GM10266 (cell line): ENCODE measurements at regions not wholly inside any gene's neighbourhood (a gene's known extent, or its start where the extent isn't known, plus 50 kb on each side); places are given as distances from the start of the nearest gene placed in this dataset.

Experiments used
- DNase-seq: peaks from one replicate; pipeline ENCODE4 v3.0.0; 2012; ENCODE audit errors: extremely low spot score
- TF ChIP-seq, protein P1 (sequence below): IDR thresholded peaks from 2 replicates; pipeline ENCODE4 v1.5.1; 2012; ENCODE audit warnings: mild to moderate bottlenecking, low read depth; ENCODE audit not compliant: control insufficient read depth, insufficient read depth; ENCODE audit errors: missing control alignments

DNA sequence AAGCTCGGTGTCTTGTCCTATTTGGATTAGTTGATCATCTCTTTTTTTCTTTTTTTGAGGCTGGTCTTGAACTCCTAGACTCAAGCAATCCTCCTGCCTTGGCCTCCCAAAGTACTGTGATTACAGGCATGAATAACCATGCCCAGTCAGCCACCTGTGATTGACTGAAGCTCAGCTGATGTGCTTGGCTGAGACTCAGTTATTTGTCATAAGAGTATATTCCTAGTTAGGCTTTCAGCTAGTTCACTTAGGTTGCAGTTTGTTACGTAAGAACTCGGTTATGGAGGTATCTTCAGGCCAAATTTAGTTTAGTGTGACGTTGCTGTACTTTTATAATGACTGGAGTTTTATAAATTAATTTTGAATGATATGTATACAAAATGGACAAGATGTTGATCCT, 365.0 kb downstream of the SV2B start:
- DNase-seq: no peak
- TF ChIP-seq, protein P1, sequence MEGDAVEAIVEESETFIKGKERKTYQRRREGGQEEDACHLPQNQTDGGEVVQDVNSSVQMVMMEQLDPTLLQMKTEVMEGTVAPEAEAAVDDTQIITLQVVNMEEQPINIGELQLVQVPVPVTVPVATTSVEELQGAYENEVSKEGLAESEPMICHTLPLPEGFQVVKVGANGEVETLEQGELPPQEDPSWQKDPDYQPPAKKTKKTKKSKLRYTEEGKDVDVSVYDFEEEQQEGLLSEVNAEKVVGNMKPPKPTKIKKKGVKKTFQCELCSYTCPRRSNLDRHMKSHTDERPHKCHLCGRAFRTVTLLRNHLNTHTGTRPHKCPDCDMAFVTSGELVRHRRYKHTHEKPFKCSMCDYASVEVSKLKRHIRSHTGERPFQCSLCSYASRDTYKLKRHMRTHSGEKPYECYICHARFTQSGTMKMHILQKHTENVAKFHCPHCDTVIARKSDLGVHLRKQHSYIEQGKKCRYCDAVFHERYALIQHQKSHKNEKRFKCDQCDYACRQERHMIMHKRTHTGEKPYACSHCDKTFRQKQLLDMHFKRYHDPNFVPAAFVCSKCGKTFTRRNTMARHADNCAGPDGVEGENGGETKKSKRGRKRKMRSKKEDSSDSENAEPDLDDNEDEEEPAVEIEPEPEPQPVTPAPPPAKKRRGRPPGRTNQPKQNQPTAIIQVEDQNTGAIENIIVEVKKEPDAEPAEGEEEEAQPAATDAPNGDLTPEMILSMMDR: no peak

DNA sequence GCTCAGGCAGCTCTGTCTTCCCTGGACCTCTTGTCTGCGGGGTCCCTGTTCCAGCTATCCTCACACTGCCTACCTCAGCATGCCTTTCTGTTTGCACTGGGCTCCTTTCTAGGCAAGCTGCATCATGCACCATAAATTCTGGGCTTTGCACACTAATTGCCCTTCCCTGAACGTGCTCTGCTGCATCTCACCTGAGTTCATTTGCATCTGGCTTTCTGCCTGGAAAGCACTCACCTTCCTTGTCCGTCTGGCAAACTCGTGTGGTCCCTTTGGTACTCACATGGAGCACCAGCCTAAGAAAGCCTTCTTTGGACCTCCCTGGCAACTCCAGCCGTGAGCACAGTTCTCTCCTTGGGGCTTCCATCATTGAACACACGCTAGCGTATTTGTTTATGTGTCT, 365.6 kb downstream of the SV2B start:
- TF ChIP-seq, protein P1: no peak
- no peak for DNase-seq

DNA sequence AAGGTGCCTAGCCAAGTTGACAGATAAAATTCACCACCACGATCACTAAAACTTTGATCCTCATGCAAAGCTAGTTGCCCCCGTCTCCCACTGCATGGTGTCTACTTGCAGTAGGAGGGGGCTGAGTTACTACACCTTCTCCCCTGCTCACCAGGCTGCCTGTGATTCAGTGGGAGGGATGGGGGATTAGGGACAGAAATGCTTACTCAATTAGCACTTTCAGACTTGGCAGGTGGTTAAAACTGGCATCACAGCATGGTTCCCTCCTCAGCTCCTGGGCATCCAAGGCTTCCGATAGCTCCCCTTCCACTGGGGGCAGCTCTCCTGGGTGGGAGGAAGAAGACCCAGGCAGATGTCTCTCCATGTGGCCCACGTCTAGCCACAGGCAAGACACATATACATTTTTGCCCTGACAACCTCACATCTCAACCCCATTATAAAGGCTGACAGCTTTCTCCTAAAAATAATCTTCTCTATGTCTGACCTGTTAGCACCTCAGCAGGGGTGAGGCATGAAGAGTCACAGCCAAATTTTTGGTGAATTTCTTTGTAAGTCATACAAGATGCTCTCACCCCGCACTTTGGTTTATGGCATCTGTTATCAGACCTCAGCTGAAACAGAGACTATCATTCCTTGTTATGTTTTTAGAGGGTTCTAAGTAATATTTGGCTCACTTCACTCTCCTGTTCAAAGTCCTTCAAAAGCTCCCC, 369.0 kb downstream of the SV2B start:
- DNase-seq: no peak
- TF ChIP-seq, protein P1: no peak

DNA sequence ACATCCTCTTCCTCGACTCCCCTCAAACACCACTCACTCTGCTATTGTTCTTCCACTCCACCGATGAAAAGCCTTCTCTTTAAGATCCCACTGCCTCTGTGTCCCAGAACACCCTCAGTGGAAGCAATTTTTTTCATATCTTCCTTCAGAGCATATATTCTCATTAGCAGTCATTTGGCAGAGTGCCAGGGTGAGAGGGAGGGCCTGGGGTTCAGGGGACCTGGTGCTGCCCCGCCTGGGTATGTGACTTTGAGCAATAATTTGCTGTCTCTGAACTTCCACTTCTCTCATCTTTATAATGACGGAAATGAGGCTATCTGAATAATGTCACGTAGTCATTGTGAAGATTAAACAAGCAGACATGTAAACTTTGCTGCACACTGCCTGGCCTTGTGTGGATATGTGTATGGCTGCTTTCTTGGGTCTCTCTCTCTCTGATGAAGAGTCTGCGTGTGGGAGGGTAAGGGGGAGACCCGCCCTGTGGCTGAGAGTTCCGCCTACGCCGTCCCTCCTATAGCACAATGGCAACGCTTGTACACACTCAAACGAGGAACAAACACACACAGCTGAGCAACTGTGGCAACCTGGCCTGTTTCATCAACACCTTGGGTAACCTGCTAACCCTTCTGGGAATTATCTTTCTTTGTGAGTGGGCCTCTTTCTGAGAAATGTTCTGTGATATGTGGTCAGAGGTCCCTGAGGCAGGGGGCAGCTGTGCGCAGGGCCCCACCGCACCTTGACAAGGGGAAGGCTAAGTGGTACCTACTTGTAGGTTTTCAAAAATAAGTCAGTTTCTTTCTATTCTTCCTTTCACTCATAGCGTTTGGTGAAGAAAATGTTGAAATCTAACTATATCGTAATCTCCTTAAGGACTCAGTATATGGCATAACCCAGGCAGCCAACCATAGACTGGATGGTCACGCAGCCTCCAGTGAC, 369.8 kb downstream of the SV2B start:
- TF ChIP-seq, protein P1: no peak
- DNase-seq: no peak

DNA sequence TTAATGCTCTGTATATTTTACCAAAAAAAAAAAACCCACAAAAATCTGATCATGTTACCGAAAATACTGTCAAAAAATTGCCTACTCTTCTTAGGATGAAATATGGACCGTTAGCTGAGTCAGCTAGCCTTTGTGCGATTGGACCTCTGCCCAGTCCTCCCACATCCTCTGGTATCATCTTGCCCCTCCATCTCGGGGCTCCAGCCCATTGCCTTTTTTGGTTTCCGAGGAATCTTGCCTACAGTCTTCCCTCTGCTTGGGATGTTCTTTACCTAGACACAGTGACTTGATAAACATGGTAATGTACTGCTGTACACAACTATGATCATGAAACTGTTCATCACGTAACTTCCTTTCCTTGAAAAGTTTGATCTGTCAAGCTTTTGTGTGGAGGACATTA, 371.4 kb downstream of the SV2B start:
- TF ChIP-seq, protein P1: no peak
- DNase-seq: no peak

DNA sequence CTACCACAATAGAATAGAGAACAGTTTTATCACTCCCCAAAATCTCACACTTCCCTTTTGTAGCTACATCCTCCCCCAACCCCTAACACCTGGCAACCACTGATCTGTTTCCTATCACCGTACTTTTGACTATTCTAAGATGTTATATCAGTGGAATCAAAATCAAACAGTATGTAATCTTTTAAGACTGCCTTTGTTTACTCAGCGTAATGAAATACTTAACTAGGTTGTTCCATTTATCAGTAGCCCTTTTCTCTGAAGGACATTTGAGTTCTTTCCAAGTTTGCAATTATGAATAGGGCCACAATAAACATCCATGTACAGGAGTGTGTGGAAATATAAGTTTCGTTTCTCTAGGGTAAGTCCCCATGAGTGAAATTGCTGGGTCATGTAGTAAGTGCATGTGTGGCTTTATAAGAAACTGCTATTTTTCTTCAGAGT, 372.3 kb downstream of the SV2B start:
- DNase-seq: no peak

More for the DNA sequence above, 372.3 kb downstream of the SV2B start:
- TF ChIP-seq, protein P1: no peak
